NCI-H2081 (cell line): ENCODE measurements at regions not wholly inside any gene's neighbourhood (a gene's known extent, or its start where the extent isn't known, plus 50 kb on each side); places are given as distances from the start of the nearest gene placed in this dataset.
A peak's percentile ranks its signal among the peaks of the same experiment; 100 is the strongest.

ENCODE experiments used
- DNase-seq, 2 experiments: peaks; one replicate each; lab custom pipeline; 2025; lab: John Stamatoyannopoulos, UW

DNA sequence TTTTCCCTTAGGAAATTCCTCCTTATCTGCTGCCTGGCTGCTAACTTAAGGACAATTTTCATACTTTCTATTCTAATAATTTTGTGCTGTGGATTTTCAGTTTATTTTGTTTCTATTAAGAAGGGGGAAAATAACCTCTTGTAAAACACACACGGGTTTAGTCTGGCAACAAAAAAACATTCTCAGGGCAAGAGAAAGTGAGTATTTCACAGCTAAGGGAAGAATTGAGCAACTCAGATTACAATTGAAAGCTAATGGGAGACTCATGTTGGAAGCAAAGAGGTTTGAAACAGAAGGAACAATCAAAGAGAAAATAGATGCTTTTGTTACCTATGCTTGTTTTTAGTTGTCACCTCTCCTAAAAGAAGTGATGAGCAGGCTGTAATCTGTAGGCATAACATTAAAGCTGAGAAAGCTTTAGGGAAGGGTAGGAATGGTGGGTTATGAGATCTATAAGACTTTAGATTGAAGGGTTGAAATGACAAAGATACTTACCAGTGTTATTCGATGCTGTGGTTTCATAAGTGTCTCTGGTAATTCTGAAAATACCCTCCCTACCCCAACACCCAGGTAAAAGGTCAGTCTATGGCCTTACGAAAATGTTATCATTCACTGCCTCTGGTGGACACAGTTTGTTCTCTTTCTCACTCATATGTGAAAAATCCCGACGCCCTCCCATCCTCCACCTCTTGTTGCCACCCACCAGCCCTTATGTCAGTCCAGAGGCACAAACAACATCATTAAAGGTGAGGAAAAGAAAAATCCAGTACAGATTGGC is 510.9 kb downstream of the TXNL1 start:
- DNase-seq = no peak

DNA sequence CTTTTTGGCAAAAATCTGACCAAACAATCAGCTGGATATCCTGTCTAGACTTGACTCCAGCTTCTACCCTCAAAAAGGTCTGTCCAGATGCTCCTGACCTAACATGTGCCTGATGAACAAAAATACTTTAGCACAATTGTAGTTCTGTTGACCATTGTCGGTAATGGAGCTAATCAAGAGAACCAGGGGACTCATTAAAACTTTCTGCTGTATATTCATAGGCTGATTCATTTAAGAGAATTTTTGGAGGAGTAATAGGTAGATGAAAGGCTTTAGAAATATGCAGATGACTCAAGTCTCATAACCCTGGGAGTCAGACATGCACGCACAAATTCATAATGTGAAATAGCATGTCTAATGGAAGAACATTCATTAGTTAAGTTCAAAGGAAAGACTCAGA is 514.2 kb downstream of the TXNL1 start:
- no peak for DNase-seq

DNA sequence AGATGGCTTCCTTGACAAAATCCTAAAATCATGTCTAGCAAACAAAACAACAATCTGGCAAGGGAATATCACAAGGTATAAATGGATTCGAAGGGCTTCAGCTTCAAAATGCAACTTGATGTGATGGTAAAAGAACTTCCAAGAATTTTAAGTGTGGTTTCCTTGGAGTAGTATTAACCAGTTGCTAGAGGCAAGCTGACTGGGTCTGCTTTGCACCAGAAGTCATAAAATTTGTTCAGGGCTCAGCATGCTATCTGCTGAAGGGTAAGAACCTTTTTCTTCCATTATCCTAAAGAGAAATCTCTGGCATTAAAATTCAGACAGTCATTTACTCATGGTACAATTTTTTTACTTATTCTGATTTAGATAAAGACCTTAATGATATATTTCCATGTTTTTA is 516.7 kb downstream of the TXNL1 start:
- no peak for DNase-seq

DNA sequence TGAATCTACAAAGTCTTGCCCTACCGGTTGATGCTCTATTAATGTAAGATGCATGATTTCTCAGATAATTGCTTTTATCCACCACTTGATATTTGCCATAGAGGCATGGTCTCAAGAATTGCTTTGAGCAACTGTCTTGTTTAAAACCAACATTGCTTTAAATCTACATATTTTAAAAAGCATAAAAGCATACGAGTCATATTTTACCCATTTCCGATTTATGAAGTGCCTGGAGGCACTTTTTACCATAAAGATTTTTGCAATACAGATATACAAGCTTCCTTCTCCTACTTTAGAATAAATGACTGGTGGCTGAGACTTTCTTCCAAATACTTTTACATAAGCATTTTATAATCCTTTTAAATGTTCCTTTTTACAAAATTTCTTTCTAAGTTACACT is 517.6 kb downstream of the TXNL1 start:
- no peak for DNase-seq

DNA sequence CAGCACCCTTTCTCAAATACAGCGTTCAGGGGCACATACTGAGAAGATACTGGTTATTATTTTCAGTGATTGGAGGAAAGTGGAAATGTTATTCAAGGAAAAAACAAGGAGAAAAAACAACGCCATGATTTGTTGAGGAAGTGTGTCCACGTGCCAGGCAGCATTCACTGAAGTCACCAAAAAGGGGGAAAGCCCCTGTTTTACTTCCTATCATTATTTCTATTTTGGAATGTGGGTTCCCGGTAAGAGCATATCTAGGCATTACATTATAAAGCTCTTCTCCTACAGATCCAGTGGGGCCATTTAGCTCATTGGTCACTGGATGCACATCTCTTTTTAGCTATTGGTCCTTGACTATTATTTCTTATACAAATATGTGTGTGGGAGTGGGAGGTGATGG is 518.7 kb downstream of the TXNL1 start:
- DNase-seq = no peak

DNA sequence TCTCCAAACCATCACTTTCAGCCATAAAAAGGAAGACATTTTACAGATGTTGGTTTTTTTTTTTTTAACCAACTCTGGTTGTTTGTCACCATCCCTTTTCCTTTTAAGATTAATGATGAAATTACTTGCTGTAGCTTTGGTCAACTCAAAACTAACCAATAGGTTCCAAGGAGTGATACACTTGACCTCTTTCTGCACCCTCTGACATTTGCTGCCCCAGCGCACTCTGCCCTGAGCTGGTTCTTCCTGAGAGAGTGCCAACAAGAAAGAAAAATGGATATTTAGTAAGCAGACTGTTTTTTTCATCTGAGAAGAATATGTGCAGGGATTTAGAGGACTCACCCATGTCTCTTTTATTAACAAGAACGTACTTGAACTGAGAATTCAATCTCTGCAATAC is 520.0 kb downstream of the TXNL1 start:
- no peak for DNase-seq

DNA sequence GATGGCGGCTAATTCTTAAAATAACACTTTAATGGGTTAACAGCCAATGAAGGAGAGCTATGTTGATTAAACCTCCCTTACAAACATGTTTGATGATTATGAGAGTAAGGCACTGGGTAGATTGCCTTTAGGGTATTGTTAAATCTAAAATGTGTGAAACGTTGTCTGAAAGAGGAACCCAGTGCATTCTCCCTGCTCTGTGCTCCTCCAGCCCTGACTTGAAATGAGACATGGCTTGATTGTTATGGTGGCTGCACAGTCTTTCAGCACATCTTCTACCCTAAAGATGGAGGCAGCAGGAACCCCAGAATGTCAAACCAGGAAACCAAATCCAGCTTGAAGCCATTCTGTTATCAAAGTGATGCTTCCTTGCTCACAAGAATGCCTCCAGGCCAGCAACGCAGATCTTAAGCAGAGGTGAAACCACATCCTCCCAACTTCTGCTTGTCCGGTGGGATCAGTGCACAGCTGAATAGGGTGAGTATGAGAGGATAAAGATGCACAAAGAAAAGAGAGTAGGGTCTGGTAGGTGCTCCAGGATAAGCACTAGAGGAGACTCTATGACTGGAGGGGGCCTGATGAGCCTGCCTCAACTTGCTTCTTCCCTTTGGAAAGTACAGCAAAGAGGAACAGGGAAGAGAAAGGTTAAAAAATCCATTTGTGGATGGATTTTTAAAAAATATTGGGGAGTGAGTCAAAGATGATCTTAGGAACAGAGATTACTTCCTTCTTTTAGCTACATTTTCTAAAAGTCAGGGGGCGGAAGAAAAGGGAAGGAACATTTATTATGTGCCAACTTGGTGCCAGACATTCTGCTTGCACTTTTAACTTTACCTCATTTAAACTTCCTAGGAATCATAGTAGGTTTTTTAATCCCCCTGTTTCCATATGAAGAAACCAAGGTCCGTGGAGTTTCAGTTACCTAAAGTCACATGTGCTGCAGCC is 523.0 kb downstream of the TXNL1 start:
- no peak for DNase-seq

DNA sequence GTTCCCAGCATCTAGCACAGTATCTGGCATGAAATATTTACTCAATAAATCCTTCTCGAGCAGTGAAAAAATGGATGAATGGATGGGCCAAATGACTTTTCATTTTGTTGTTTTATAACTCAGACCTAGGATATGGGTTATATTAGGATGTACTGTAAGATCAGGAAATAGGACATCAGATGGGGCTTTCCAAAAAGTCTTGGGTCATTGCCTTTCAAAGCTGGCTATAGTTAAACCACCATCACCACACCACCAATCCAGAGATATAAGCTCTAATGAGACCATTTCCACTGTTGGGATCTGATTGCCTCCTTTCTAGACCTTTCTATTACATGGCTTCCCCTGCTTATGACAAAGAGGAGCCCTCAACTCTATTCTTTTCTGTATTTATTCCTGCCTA is 525.0 kb upstream of the TCF4 start:
- no peak for DNase-seq

DNA sequence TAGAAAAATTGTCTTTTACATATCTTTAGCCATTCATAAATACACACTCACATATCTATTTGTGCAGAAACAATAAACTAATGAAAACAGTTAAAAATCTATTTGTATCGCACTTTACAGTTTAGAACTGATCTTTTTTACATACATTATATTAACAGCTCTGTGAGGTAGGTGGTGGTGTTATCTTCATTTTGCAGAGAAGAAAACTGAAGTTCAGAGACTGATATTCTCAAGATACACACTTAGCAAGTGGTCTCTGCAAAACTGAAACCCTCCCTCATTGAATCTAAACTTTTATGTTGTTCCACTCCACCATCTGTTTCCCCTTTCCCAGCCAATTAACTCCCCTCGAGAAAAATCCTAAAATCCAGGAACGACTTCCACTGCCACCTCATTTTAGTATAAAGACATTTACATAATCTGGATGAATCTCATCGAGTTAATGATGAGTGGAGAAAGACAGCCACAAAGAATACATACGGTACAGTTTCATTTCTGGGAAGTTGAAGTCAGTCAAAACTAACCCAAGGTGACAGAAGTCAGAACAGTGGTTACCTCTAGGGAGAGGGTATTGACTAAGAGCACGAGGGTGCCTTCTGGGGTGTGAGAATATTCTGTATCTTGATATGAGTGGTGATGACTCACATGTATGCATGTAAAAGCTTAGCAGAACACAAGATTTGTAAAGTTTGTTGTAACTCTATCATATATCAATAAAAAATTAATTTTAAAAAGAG is 524.2 kb upstream of the TCF4 start:
- no peak for DNase-seq

DNA sequence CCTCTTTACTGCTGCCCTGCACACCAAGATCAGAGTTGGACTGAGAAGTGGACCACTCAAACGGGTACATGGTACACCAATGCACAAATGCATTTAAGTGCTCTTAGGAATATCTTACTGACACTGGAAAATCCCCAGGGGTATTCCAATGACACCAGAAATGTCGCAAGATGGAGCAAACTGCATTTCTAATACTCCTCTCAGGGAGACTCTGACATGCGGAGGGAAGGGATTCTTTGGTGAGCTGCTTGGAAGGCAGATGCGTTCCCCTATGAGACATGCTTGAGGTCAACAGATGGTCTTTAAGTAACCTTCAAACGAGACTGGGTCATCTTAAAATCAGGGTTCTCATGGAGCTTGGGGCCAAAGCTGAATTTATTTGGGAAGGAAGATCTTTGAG is 521.8 kb upstream of the TCF4 start:
- no peak for DNase-seq

DNA sequence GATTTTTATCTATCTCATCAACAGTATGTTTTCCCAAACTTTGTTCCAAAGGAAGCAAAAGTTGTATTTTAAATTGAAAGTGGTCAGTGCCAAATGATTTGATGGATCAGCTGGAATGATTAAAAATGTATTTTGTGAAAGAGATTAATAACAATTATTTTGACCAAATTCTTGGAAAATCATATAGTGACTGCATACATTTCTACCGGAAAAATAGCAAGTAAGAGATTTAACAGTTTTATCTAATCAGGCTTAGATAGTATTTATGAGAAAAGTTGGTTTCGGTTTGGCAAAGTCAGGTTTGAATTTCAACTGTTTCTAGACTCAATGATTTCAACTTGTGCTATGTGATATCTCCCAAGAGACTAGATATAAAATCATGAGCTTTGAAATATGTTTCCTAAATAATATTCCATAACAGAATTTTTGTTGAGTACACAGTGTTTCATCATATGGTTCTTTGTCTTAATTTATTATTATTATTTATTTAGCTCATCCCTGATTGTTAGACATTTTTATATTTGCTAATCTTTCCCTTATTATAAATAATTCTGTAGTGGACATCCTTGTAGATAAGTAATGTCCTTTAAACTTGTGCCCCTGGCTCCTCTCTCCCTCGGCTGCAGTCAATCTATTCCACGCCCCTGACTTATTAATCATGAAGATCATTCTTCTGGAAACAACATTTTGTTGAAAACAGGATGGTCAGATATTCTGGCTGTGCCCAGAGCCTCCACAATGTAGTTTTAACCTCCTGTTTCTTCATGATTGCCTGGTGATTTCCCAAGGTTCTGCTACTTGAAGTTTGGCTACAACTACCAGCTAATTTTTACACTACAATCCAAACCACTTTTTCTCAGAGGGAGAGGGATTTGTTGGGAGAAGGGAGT is 520.7 kb upstream of the TCF4 start:
- no peak for DNase-seq

DNA sequence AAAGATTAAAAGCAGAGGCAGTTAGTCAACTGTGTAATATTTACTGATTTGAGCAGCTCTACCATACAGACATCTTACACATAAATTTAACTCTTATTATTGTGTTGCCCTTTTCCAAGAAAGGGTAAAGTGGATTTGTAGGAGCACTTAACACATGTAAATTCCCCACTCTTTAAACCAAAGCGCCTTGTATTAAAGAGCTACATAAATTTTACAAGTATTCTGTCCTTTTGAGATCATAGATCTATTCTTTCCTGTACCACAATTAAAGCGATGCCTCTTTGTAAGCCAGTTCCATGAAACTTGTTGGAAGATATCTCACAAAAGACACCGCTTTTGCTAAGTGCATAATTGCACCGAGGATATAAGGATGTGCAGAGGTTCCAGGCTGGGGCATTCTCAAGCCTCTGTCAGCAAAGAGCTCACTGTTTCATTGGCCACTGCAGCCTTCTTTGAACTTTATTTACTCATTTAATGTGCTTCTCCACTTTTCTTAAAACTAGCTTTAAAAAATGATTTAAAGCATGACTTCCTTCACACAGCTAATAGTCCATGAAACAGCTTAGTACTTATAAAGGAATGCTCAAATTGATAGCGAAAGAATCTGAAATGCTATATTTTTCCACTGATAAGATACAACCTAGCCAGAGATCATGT is 520.0 kb upstream of the TCF4 start:
- no peak for DNase-seq

DNA sequence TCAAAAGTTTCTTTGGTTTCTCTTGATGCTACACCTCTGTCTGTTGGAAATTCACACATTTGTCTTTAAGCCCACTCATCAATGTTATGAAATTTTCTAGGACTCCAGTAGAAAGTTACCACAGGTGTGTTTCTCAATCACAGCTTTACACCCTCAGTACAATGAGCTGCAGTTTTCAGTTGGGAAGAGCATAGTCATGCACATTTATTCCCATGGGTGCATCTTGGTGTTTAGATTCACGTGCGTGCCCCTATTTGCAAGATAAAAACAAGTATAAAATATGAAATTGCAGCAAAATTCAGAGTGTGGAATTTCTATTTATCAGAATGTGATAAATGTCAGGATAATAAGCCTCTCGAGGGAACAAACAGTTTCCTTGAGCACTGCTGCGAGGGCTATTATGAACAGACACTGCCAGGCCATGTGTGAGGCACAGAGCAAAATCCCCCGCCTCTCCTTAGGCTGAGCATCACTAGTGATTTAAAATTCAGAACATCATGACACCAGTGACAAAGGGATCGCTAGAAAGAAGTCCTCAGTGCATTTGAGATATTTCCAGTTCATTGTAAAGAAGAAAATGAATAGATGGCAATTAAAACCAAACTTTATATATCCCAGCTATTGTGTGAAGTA is 512.2 kb upstream of the TCF4 start:
- DNase-seq = no peak

DNA sequence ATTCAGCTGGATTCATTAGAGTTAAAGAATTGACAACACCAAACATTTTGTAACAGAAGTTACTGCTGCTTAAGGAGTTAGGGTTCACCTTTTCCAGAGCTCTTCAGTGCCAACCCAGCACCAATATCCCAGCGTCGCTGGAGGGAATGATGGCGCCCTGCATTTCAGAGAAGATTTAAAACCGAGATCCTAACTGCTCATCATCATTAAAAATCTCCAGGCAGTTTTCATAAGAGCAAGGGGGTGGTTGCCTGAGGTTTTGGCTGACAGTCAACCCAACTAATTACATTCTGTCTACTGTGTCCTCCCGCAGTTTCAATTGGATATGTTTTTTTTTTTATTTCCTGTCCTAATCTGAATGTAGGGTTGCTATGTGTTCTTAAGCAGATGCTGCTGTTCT is 509.6 kb upstream of the TCF4 start:
- peak; percentile 44 to 69 for DNase-seq

DNA sequence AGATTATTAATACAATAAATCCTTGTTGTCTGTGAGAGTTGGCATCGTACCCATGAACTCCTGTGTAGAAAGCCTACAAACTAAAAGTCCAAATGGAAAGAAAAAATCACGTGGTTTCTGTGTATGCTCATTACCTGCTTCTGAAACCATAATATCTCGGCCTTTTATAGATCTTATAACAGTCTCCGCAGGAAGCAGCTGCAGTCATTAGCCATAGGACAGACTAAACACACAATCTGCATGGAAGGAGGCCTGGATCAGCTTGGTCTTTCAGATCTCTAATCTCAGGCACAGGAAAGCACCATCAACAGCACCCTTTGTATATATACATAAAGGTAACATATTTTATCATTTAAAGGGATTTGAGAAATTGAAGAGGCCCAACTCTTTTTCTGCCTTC is 508.9 kb upstream of the TCF4 start:
- DNase-seq = peak in 1 of 2 experiments; percentile 54

DNA sequence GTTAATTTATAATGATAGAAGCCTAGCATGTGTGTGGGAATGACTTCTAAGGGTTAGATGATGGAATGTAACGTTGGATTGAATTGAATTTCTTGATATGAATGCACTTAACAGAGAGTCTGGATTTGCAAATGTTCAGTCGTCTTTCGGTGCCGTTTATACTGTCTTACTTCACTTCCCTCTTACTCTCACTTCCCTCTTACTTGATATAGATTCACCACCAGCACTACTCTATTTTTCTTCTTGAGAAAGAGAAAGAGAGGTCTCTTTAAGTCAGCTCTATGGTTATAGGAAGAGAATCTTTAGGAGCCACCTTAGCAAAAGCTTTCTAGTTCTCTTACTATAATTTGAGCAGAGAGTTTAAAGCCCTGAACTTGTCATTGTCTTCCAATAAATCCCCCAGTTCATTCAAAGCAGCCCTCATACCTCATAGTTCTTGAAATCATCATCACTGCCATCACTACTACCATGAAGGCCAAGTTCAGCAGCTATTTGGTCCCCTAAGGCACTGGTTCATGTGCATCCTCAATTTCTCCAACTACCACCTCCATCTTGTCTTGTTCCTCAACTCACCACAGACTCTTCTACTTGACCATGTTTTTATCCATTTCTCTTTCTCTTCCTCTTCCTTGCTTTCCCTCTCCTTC is 501.7 kb upstream of the TCF4 start:
- DNase-seq = no peak

DNA sequence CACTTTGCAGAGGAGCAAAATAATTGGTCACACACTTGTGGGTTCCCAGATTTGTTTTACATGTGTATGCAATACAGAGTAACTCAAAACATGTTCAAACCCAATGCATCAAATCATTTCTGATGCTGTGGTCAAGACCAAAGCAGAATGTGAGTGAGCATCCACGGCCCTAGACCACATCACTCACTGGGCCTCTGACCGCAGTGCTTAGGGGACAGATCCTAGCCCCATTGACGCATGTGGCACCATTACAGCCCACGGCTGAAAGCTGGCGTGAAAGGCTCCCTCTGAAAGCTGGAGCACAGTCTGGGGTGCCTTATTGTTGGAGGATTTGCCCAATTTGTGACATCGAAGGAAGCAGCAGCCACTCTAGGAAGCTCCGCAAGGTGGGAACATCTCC is 498.8 kb upstream of the TCF4 start:
- no peak for DNase-seq

DNA sequence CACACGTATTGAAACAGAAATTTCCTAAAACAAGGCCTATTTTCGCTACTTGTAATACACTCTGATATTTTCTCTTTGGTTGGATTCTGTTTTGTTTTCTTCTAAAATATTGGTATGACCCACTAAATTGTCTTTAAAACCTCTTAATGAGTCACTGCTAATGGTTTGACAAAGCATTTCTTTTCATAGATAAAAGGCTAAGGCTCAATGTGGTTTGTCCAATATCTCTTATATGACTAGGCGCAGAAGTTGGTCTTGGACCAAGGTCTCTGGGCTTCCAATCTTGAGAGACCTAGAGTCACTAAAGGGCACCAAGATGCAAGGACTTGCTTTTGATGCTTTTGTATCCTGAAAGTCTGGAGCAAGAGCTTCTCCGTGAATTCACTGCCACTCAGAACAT is 498.2 kb upstream of the TCF4 start:
- DNase-seq = no peak

DNA sequence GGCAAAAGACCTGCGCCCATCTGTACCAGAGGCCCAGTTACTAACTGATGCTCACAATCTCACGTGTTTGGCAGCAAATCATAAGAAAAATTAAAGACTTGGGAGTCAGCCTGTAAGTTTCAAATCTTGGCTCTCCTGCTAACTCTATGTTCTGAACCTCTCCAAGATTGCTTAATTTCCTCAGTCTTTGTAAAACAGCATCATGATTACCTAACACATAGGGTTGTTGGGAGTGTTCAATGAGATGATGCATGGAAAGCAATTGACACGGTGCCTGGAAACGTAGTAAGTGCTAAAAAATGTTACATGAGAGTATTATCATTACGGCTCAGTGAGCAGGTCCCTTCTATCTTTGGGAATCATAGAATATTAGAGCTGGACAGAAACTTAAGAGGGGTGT is 497.6 kb upstream of the TCF4 start:
- no peak for DNase-seq
